ENCODE measurements at regions not wholly inside any gene's neighbourhood (a gene's known extent, or its start where the extent isn't known, plus 50 kb on each side); places are given as distances from the start of the nearest gene placed in this dataset.

GRCh38 chr10:111445667-111446066 lies 368.8 kb downstream of the ADRA2A start:
- ChIA-PET CTCF (no interaction called here), POLR2A (no interaction called here)

GRCh38 chr10:111446966-111447365 lies 370.1 kb downstream of the ADRA2A start:
- CTCF ChIA-PET, result no interaction called here
- POLR2A ChIA-PET, result no interaction called here
- H3K9me3 ChIP-seq (ENCODE audit: control insufficient read depth, insufficient read depth, low read depth, low read length), result no peaks in the 10 kb centered on the region
- H3K4me3 ChIP-seq (ENCODE audit: low read depth, low read length), result no peak overlapping the region
- no peaks in the 10 kb centered on the region for H3K4me1 ChIP-seq (ENCODE audit: control insufficient read depth, insufficient read depth, low read length)
- TF ChIP-seq ZBTB6 (tag by site-specific recombination; IDR thresholded peaks at IDR 0.05), result no peak
- TF ChIP-seq ZNF621 (tag by site-specific recombination; IDR thresholded peaks at IDR 0.05), result no peak
- TF ChIP-seq OVOL3 (tag by site-specific recombination; IDR thresholded peaks at IDR 0.05), result no peak
- no peak for TF ChIP-seq KLF1 (tag by site-specific recombination; IDR thresholded peaks at IDR 0.05)
- no peak for TF ChIP-seq TRIM28 (IDR thresholded peaks at IDR 0.05; ENCODE audit: borderline replicate concordance, low read length)
- no peak for TF ChIP-seq ZNF843 (tag by site-specific recombination; IDR thresholded peaks at IDR 0.05)
- no peaks in the 10 kb centered on the region for H3K36me3 ChIP-seq (ENCODE audit: control insufficient read depth in 2 of 2, insufficient read depth in 1 of 2, low read length in 2 of 2)
- H3K27ac ChIP-seq (ENCODE audit: extremely low read depth, low read depth, low read length), result no peak overlapping the region

More at GRCh38 chr10:111445667-111446066, 368.8 kb downstream of the ADRA2A start:
- no peaks in the 10 kb centered on the region for H3K4me1 ChIP-seq (ENCODE audit: control insufficient read depth, insufficient read depth, low read length)
- no peaks in the 10 kb centered on the region for H3K9me3 ChIP-seq (ENCODE audit: control insufficient read depth, insufficient read depth, low read depth, low read length)
- H3K36me3 ChIP-seq (ENCODE audit: control insufficient read depth in 2 of 2, insufficient read depth in 1 of 2, low read length in 2 of 2), result no peaks in the 10 kb centered on the region
- TF ChIP-seq ZNF121 (tag by site-specific recombination; IDR thresholded peaks at IDR 0.05) (no peak), ZBTB48 (tag by site-specific recombination; IDR thresholded peaks at IDR 0.05) (no peak), ZFP3 (tag by site-specific recombination; IDR thresholded peaks at IDR 0.05; ENCODE audit: low read depth) (no peak), ZBTB21 (tag by site-specific recombination; IDR thresholded peaks at IDR 0.05) (no peak), ZNF335 (tag by site-specific recombination; conservative IDR thresholded peaks at IDR 0.05) (no peak), ZNF704 (tag by site-specific recombination; IDR thresholded peaks at IDR 0.05) (no peak), ZNF571 (tag by site-specific recombination; IDR thresholded peaks at IDR 0.05) (no peak), ZNF354C (tag by site-specific recombination; IDR thresholded peaks at IDR 0.05; ENCODE audit: borderline replicate concordance, low read depth) (no peak), ZNF214 (tag by site-specific recombination; IDR thresholded peaks at IDR 0.05; ENCODE audit: borderline replicate concordance) (no peak), EGR2 (tag by site-specific recombination; IDR thresholded peaks at IDR 0.05; ENCODE audit: low read depth) (no peak), ZSCAN4 (tag by site-specific recombination; IDR thresholded peaks at IDR 0.05) (no peak), SP3 (tag by site-specific recombination; IDR thresholded peaks at IDR 0.05) (no peak), BCL6B (tag by site-specific recombination; IDR thresholded peaks at IDR 0.05) (no peak), BCL11B (tag by site-specific recombination; IDR thresholded peaks at IDR 0.05; ENCODE audit: low read depth) (no peak), KLF1 (tag by site-specific recombination; IDR thresholded peaks at IDR 0.05) (no peak), MEIS1 (CRISPR knock-in tag; IDR thresholded peaks at IDR 0.05; ENCODE audit: borderline replicate concordance) (no peak), ZNF366 (tag by site-specific recombination; conservative IDR thresholded peaks at IDR 0.05) (no peak), ZNF623 (tag by site-specific recombination; IDR thresholded peaks at IDR 0.05) (no peak), HOXA7 (CRISPR knock-in tag; IDR thresholded peaks at IDR 0.05; ENCODE audit: borderline replicate concordance) (no peak), WT1 (tag by site-specific recombination; IDR thresholded peaks at IDR 0.05) (no peak)
- H3K27ac ChIP-seq (ENCODE audit: extremely low read depth, low read depth, low read length), result no peak overlapping the region
- H3K4me3 ChIP-seq (ENCODE audit: low read depth, low read length), result no peak overlapping the region

Measured in HEK293 (cell line).